ENCODE measurements at regions not wholly inside any gene's neighbourhood (a gene's known extent, or its start where the extent isn't known, plus 50 kb on each side); places are given as distances from the start of the nearest gene placed in this dataset.

- H3K36me3 ChIP-seq, result no peaks in the 10 kb centered on the region
- no peak overlapping the region for H3K27ac ChIP-seq
- WGBS, 5 donors, result 82 to 94% (median 86%) methylated on average over 2 of the region's 2 CpGs
- no peak for DNase-seq
- no peaks in the 10 kb centered on the region for H3K27me3 ChIP-seq (replicated peaks in 1 of 7)
- intact Hi-C loops (cut with DNase I; ENCODE audit: low total_unique reads), result no loop called here
- H3K9me3 ChIP-seq, result no peaks in the 10 kb centered on the region
- no peaks in the 10 kb centered on the region for H3K4me1 ChIP-seq
- TF ChIP-seq POLR2A (IDR thresholded peaks at IDR 0.05) (no peak), CTCF (IDR thresholded peaks at IDR 0.05 in 8 of 11, conservative IDR thresholded peaks at IDR 0.05 in 3 of 11) (no peak), POLR2AphosphoS5 (IDR thresholded peaks at IDR 0.05) (no peak)
- no peak overlapping the region for H3K4me3 ChIP-seq
Observed at GRCh38 chr13:74647211-74647610, 513.0 kb upstream of the KLF12 start.

- Histone ChIP-seq H3K36me3 (no peaks in the 10 kb centered on the region), H3K4me1 (no peaks in the 10 kb centered on the region), H3K27me3 (replicated peaks in 1 of 7) (no peaks in the 10 kb centered on the region), H3K27ac (no peak overlapping the region), H3K4me3 (no peak overlapping the region), H3K9me3 (no peaks in the 10 kb centered on the region)
- 75 to 91% (median 81%) methylated on average over 3 of the region's 3 CpGs for WGBS, 5 donors
- DNase-seq, result no peak
- intact Hi-C loops (cut with DNase I; ENCODE audit: low total_unique reads), result no loop called here
- TF ChIP-seq POLR2A (IDR thresholded peaks at IDR 0.05), result no peak
- no peak for TF ChIP-seq CTCF (IDR thresholded peaks at IDR 0.05 in 8 of 11, conservative IDR thresholded peaks at IDR 0.05 in 3 of 11)
- no peak for TF ChIP-seq POLR2AphosphoS5 (IDR thresholded peaks at IDR 0.05)
Observed at GRCh38 chr13:74646091-74646490, 511.9 kb upstream of the KLF12 start.

- no peak for TF ChIP-seq POLR2A (IDR thresholded peaks at IDR 0.05)
- no peak for TF ChIP-seq CTCF (IDR thresholded peaks at IDR 0.05 in 8 of 11, conservative IDR thresholded peaks at IDR 0.05 in 3 of 11)
- TF ChIP-seq POLR2AphosphoS5 (IDR thresholded peaks at IDR 0.05), result no peak
- intact Hi-C loops (cut with DNase I; ENCODE audit: low total_unique reads), result no loop called here
Observed at GRCh38 chr13:74645586-74645985, 511.4 kb upstream of the KLF12 start.

DNA sequence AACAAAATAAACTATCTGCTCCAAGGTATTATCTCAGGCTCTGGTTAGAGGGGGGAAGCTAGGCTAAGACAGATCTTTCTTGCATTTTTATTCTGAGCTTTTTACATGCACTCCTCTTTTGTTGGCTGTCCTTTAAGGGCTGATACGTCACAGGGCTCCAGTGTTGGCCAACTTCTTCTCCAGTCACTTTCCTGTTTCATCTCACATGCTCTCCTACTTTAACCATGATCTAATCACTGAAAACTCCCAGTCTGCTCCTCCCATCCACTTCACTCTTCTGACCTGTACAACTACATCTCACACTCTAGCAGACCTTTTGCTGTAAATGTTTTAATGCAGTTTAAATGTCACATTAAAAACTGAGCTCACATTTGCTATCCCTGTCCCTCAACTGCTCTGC lies 510.0 kb upstream of the KLF12 start:
- TF ChIP-seq POLR2AphosphoS5 (IDR thresholded peaks at IDR 0.05), result no peak
- no peak for TF ChIP-seq CTCF (IDR thresholded peaks at IDR 0.05 in 8 of 11, conservative IDR thresholded peaks at IDR 0.05 in 3 of 11)
- TF ChIP-seq POLR2A (IDR thresholded peaks at IDR 0.05), result no peak
- intact Hi-C loops (cut with DNase I; ENCODE audit: low total_unique reads), result no loop called here
- DNase-seq, result no peak
- Histone ChIP-seq H3K9me3 (no peaks in the 10 kb centered on the region), H3K27ac (no peak overlapping the region), H3K27me3 (replicated peaks in 1 of 7) (no peaks in the 10 kb centered on the region), H3K4me3 (no peak overlapping the region), H3K4me1 (no peaks in the 10 kb centered on the region), H3K36me3 (no peaks in the 10 kb centered on the region)
- WGBS, 5 donors, result 48 to 85% (median 70%) methylated on average over 1 of the region's 1 CpG

More at GRCh38 chr13:74645586-74645985, 511.4 kb upstream of the KLF12 start:
- no peak overlapping the region for H3K27ac ChIP-seq
- no peaks in the 10 kb centered on the region for H3K9me3 ChIP-seq
- no peaks in the 10 kb centered on the region for H3K36me3 ChIP-seq
- no peak for DNase-seq
- no peaks in the 10 kb centered on the region for H3K4me1 ChIP-seq
- no peaks in the 10 kb centered on the region for H3K27me3 ChIP-seq (replicated peaks in 1 of 7)
- no peak overlapping the region for H3K4me3 ChIP-seq

Data from spleen (tissue), 11 donors.